ENCODE measurements at regions not wholly inside any gene's neighbourhood (a gene's known extent, or its start where the extent isn't known, plus 50 kb on each side); places are given as distances from the start of the nearest gene placed in this dataset.

- no peak for DNase-seq (ENCODE audit: low read depth)
- TF ChIP-seq CTCF (conservative IDR thresholded peaks at IDR 0.05; ENCODE audit: low read depth, low read length): no peak
- no peak overlapping the region for H3K4me3 ChIP-seq (ENCODE audit: low read depth, low read length)
These were observed 559.5 kb upstream of the MMS22L start for GRCh38 chr6:97842521-97842920.

GRCh38 chr6:97849390-97849789 is 566.4 kb upstream of the MMS22L start:
- TF ChIP-seq CTCF (conservative IDR thresholded peaks at IDR 0.05; ENCODE audit: low read depth, low read length): no peak
- H3K4me3 ChIP-seq (ENCODE audit: low read depth, low read length): no peak overlapping the region
- DNase-seq (ENCODE audit: low read depth): no peak

- DNase-seq (ENCODE audit: low read depth): no peak
- no peak overlapping the region for H3K4me3 ChIP-seq (ENCODE audit: low read depth, low read length)
- no peak for TF ChIP-seq CTCF (conservative IDR thresholded peaks at IDR 0.05; ENCODE audit: low read depth, low read length)
These were observed 567.6 kb upstream of the MMS22L start for GRCh38 chr6:97850458-97851212.

GRCh38 chr6:97863697-97864096 is 580.7 kb upstream of the MMS22L start:
- DNase-seq (ENCODE audit: low read depth): no peak
- H3K4me3 ChIP-seq (ENCODE audit: low read depth, low read length): no peak overlapping the region
- no peak for TF ChIP-seq CTCF (conservative IDR thresholded peaks at IDR 0.05; ENCODE audit: low read depth, low read length)

GRCh38 chr6:97864366-97864765 is 581.4 kb upstream of the MMS22L start:
- no peak for TF ChIP-seq CTCF (conservative IDR thresholded peaks at IDR 0.05; ENCODE audit: low read depth, low read length)
- DNase-seq (ENCODE audit: low read depth): no peak
- no peak overlapping the region for H3K4me3 ChIP-seq (ENCODE audit: low read depth, low read length)

- H3K4me3 ChIP-seq (ENCODE audit: low read depth, low read length): no peak overlapping the region
- no peak for DNase-seq (ENCODE audit: low read depth)
- TF ChIP-seq CTCF (conservative IDR thresholded peaks at IDR 0.05; ENCODE audit: low read depth, low read length): no peak
These were observed 581.8 kb upstream of the MMS22L start for GRCh38 chr6:97864826-97865225.

GRCh38 chr6:97865612-97866011 is 582.6 kb upstream of the MMS22L start:
- DNase-seq (ENCODE audit: low read depth): no peak
- TF ChIP-seq CTCF (conservative IDR thresholded peaks at IDR 0.05; ENCODE audit: low read depth, low read length): no peak
- H3K4me3 ChIP-seq (ENCODE audit: low read depth, low read length): no peak overlapping the region

Measured in epithelial cell of proximal tubule (primary cell).